NCI-H526 treated with DMSO at 0.1 percent for 48 hours (cell line): ENCODE measurements at regions not wholly inside any gene's neighbourhood (a gene's known extent, or its start where the extent isn't known, plus 50 kb on each side); places are given as distances from the start of the nearest gene placed in this dataset.
"Not testable (repeated sequence)": the region's sequence is repeated elsewhere in the genome, so short reads cannot be mapped to it uniquely, and the experiment has no call there.

Experiments
- DNase-seq: peaks from one replicate; lab custom pipeline; 2025; lab: John Stamatoyannopoulos, UW

GRCh38 chr21:27571706-27572105 is 604.8 kb upstream of the ADAMTS5 start:
- no peak for DNase-seq

GRCh38 chr21:27570306-27570868 is 603.5 kb upstream of the ADAMTS5 start:
- DNase-seq: no peak

- DNase-seq: no peak
Observed at GRCh38 chr21:27569831-27570230, 602.9 kb upstream of the ADAMTS5 start.

- DNase-seq: no peak
Observed at GRCh38 chr21:27569091-27569490, 602.2 kb upstream of the ADAMTS5 start.

GRCh38 chr21:27567381-27567780 is 600.5 kb upstream of the ADAMTS5 start:
- DNase-seq: no peak

- DNase-seq: no peak
Observed at GRCh38 chr21:27566521-27566920, 599.6 kb upstream of the ADAMTS5 start.

GRCh38 chr21:27565364-27565763 is 598.5 kb upstream of the ADAMTS5 start:
- no peak for DNase-seq

- no peak for DNase-seq
Observed at GRCh38 chr21:27564684-27565301, 597.9 kb upstream of the ADAMTS5 start.

- no peak for DNase-seq
Observed at GRCh38 chr21:27562303-27562702, 595.4 kb upstream of the ADAMTS5 start.

- DNase-seq: no peak
Observed at GRCh38 chr21:27561116-27561515, 594.2 kb upstream of the ADAMTS5 start.

- no peak for DNase-seq
Observed at GRCh38 chr21:27557356-27557755, 590.5 kb upstream of the ADAMTS5 start.

GRCh38 chr21:27555996-27556395 is 589.1 kb upstream of the ADAMTS5 start:
- DNase-seq: no peak

- DNase-seq: no peak
Observed at GRCh38 chr21:27550287-27550686, 583.4 kb upstream of the ADAMTS5 start.

- DNase-seq: no peak
Observed at GRCh38 chr21:27548486-27548885, 581.6 kb upstream of the ADAMTS5 start.

GRCh38 chr21:27545754-27546349 is 579.0 kb upstream of the ADAMTS5 start:
- no peak for DNase-seq

- not testable (repeated sequence) for DNase-seq
Observed at GRCh38 chr21:27542126-27542525, 575.2 kb upstream of the ADAMTS5 start.

GRCh38 chr21:27536319-27536718 is 569.4 kb upstream of the ADAMTS5 start:
- DNase-seq: no peak

GRCh38 chr21:27535188-27535587 is 568.3 kb upstream of the ADAMTS5 start:
- no peak for DNase-seq

- no peak for DNase-seq
Observed at GRCh38 chr21:27534206-27534605, 567.3 kb upstream of the ADAMTS5 start.

GRCh38 chr21:27532076-27532475 is 565.2 kb upstream of the ADAMTS5 start:
- no peak for DNase-seq

- no peak for DNase-seq
Observed at GRCh38 chr21:27528697-27529096, 561.8 kb upstream of the ADAMTS5 start.

- no peak for DNase-seq
Observed at GRCh38 chr21:27526451-27526850, 559.6 kb upstream of the ADAMTS5 start.

- DNase-seq: no peak
Observed at GRCh38 chr21:27525780-27526179, 558.9 kb upstream of the ADAMTS5 start.

- no peak for DNase-seq
Observed at GRCh38 chr21:27519361-27519760, 552.5 kb upstream of the ADAMTS5 start.
